Middle frontal gyrus (tissue), 1 donor: ENCODE measurements at regions not wholly inside any gene's neighbourhood (a gene's known extent, or its start where the extent isn't known, plus 50 kb on each side); places are given as distances from the start of the nearest gene placed in this dataset.

Experiments used
- DNase-seq: peaks from one replicate; pipeline ENCODE4 v3.0.0-alpha.2; 2015; ENCODE audit warnings: low spot score; ENCODE audit errors: extremely low spot score

GRCh38 chr3:66673293-66673692 is 172.5 kb upstream of the LRIG1 start:
- no peak for DNase-seq

DNA sequence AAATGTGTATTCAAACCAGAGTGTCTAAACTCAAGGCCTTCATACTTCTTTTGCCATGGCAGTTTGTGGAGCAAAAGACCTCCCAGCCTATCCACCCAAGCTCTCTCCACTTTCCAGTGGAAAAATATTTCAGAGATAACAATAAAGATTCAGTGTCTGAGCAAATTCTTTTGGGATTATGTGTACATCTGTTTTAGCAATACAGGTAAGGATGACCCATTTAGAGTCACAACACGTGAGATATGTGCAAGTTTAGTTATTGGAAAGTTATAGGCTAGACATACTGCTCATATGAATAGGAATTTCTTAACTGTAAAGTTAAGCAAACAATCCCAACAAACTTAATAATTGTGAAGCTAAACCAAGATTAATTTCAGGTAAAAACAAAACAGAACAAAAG is 174.5 kb upstream of the LRIG1 start:
- no peak for DNase-seq

DNA sequence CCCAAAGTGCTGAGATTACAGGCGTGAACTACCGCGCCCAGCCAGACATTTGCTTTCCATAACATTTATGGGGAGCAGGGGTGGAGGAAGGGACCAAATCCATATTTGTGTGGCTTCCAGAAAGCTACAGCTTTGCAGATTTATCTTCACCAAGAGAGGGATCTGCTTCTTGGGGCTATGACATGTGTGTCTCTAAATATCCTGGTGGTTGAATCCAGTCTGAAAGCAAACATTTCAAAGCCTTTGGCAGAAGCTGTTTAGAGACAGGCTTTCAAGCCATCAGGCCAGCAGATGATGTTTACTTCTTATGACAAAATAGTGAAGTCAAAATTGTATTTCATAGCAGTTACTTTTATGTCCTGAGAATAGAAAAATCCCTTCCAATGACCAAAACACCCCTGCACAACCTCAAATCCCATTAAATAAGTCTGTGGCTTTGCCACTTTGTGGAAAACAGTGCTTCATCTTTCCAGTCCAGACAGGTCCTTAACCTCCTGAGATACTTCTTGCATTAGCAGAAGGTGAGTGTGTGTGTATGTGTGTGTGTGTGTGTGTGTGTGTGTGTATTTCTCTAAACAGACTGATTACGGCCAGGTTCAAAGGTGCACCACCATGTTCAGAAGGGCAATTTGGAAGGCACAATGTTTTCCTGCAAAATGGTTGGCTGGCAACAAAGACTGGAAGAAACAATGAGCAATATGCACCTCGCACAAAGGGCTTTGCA is 191.4 kb upstream of the LRIG1 start:
- DNase-seq, result no peak

DNA sequence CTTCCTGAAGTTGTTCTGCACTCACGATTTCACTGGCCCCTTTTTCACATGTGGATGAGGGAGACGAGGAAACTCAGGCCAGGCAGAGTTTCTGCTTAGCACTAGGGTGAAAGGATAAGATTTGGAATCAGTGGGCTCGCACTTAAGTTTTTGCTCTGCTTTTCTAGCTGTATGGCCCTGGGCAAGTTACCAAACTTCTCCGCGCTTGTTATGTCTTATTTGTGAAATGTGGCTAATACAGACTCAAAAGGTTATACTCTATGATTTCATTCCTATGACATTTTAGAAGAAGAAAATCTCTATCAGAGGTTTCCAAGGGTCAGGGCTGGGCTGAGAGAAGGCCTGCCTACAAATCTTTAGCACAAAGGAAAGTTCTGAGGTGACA is 191.9 kb upstream of the LRIG1 start:
- no peak for DNase-seq

DNA sequence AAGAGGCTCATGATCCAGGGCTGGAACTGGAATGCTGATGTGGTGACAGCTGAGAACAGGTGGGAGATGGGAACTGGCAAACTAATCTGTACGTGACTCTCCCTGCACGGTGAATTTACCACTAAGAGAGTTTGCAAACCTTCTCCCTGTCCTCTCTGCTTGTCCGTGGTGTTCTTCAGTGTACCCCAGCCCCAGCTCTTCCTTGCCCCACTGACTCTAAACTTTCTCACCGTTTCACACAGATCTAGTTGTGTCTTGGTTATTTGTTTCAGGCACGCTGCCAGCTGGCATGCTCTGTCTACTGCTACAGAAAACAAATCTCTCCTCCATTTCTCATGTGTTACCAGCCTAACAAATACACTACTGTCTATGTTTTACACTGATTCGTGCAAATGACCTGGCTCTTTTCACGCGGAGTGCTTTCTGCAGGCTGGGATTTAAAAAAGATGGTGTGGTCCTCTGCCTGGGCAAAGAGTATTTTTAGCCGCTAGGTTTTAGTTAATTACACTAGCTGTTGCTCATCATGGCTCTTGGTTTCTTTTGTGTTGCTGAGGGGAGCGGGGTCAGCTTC is 192.7 kb upstream of the LRIG1 start:
- DNase-seq, result no peak

DNA sequence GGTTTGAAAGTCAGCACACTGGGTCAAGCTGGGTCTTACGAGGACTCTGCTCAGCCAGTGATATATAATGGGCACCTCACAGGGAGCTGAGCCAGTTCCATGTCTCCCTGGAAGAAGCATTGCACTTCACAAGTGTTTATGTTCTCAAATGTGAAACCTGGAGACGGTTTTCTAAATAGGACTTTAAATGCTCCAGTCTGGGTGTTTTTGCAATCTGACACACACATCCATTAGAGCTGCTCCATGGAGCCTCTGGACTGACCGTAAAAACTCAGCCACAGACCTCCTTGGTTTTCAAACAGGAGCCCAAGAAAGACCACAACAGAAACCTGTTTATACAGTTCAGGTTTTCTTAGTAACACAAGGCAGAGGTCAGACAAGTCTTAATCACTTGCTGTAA is 201.3 kb upstream of the LRIG1 start:
- DNase-seq, result no peak

DNA sequence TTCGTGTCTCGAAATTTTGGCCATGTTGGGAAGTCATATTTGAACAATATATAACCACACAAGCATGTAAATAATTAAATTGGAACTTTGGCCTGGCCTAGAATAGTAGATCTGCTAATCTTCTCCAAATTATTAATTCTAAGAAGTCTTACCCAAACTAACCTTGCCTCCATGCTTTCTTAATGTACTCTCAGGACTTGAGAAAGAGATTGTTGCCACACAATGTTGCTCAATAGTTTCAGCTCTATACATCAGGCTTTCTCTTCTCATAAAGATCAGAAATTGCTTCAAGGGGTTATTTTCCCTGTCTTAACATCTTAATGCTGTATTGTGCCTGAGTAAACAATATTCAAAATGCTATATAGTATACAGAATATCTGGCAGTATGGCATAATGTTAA is 202.7 kb upstream of the LRIG1 start:
- no peak for DNase-seq

- DNase-seq, result no peak
Observed at GRCh38 chr3:66705076-66705475, 204.3 kb upstream of the LRIG1 start.

DNA sequence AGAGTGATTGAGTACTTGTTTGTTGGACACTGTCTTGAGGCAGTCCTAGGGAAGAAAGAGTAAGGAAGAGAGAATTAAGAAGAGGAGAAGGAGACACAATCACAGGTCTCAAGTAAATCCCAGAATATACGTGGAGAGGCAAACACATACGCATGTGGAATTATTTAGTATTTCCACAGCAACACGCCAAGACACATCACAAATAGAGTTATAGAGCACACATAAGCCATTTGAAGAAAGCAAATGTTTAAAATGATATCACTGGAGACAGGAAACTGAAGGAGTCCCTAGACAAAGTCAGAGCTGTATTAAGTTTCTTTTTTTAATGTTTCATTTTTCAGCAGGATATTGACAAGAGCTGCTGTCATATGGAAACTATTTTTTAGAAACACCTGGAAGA is 206.1 kb upstream of the LRIG1 start:
- no peak for DNase-seq

- DNase-seq, result no peak
Observed at GRCh38 chr3:66709532-66709931, 208.7 kb upstream of the LRIG1 start.

DNA sequence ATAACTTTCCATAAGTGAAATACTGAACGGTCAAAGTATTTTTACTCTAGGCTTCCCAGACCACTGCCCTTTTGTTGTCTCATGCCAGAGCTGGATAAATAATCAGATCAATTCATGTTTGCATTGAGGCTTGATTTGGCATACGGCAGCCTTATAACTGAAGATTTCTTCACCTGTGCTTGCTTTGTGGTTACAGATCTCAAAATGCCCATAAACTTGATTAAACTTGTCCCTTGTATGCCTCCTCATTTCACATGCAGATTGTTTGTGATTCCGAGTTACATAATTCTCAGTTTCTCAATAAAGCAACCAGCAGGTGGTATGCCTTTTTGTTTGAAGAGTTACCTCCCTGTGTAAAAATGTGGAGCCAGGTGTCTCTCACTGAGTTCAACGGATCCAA is 211.4 kb upstream of the LRIG1 start:
- DNase-seq, result no peak

DNA sequence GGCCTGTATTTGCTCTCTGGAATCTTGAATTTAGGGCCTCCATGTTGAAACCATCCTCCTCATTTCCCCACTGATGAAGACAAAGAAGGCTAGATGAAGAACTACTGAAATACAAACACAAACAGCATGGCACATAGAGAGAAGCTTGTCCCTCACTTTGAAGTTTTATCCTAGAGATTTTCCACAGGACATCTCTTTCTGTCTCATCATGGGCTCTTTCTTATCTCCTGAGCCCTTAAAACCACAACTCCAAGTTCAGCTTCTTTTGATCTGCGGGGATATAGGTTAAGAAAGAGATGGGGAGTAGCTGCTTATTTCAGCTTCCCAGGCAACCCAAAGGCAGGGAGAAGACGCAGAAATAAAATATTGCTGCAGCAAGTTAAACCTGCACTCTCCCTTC is 213.1 kb upstream of the LRIG1 start:
- DNase-seq, result no peak

GRCh38 chr3:66715806-66716205 is 215.0 kb upstream of the LRIG1 start:
- DNase-seq, result no peak

- no peak for DNase-seq
Observed at GRCh38 chr3:66717806-66718205, 217.0 kb upstream of the LRIG1 start.

- DNase-seq, result no peak
Observed at GRCh38 chr3:66719796-66720356, 219.1 kb upstream of the LRIG1 start.

DNA sequence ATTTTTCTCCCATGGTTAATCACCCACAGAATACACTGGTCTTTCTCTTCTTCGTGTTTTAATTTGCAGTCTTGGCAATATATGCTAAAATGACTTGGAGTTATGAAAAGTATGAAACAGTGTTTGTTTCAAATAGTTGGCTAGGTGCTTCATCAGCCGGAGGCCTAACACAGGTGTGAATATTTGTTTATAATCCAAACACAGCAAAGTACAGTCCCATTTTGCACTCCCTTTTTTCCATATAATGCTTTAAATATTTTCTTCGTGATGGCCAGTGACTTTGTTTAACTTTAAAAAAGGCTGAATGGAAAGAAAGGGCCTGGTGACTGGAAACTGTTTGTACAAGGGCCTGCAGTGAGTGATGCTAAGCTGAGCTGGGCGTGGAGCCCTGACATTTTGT is 219.7 kb upstream of the LRIG1 start:
- no peak for DNase-seq

DNA sequence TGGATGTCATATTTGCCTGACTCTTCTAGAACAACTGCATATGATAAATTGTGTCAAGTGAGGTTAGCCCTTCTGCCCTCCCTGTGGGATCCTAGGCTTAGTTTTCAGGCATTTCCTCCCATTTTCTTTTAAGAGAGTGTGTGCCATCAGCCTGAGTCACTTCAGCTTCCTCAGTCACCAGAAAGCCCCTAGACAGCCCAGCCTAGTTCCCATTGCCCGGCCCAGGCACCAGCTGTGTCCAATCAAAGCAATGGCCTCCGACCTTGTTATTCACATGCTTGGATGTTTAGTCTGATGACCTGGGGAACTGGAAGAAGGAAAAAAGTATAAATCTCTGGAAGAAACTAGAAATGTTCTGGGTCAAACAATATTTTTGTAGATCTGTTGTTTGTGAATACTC is 221.9 kb upstream of the LRIG1 start:
- DNase-seq, result no peak

GRCh38 chr3:66723231-66723630 is 222.4 kb upstream of the LRIG1 start:
- no peak for DNase-seq

DNA sequence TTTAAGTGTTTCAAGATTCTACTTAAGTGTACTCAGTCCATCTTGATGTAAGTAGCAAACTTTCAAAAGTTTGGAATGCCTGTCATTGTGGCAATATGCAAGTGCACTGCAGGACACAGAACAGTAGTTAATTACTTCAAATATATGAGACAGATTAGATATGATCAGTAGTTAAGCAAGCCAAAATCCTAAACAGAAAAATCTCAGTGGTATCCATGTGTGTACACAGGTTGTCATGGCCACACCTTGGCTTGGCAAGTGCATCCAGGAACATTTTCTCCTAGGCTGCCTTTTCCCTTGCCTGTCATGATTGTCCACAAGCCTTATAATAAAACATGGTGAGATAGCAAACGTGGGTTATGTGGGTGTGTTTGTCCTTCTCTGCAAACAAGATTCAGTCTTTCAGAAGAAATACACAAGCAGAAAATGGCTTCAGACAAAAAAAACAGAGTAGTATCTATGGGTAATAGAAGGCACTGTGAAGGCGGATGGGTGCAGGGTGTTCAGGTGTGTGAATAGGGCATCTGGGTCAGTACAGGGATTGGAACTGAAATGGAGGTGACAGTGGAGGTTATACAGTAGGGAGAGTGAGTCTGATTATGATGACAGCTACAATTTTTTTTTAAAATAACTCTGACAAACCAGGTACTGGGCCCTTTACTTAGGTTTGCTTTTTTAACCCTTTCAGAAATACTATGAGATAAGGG is 229.0 kb upstream of the LRIG1 start:
- DNase-seq, result no peak

DNA sequence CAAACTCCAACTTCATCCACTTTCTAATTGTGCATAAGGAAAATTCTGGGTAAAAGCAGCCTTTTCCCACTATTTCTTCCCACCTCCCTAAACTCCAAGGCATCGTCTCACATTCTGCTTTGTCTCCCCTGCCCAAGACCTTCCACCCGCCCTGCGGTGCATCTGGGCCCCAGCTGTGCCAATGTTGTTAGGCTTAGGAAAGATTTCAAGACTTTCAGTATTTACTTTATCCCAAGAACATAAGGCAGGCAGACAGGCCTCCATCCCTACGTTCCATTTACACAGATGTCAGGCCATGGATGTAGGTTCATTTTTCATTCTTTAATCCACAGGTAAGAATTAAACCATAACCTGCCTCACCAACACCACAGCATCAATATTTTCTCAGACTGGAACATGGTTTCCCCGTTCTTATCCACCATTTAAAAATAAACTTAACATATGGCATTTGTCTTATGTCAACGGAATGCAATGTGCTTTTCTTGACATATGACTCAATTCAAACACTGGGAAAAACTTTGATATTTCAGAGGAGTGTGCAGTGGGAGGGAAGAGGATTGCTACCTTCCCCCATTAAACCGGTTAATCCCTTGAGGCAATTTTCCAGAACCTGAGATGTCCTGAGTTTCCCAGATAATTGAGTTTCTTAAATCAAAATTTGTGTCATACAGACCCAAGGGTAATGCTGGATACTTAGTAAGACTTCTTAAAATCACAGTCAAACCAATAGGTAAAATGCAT is 238.0 kb upstream of the LRIG1 start:
- no peak for DNase-seq

- no peak for DNase-seq
Observed at GRCh38 chr3:66740260-66740659, 239.4 kb upstream of the LRIG1 start.

GRCh38 chr3:66744521-66744920 is 243.7 kb upstream of the LRIG1 start:
- no peak for DNase-seq
